K562 (cell line): ENCODE measurements at regions not wholly inside any gene's neighbourhood (a gene's known extent, or its start where the extent isn't known, plus 50 kb on each side); places are given as distances from the start of the nearest gene placed in this dataset.

Experiments used
- ATF2 ChIP-seq: sonication (generic); formaldehyde crosslinking; IDR thresholded peaks from 2 replicates; pipeline ENCODE4 v1.8.1; 2022; ENCODE audit warnings: missing genetic modification reagents
- BDP1 ChIP-seq: IDR thresholded peaks from 3 replicates; pipeline ENCODE4 v1.6.1; 2011; ENCODE audit not compliant: insufficient read length, insufficient read depth
- CTCFL ChIP-seq: IDR thresholded peaks from 2 replicates; pipeline ENCODE4 v1.6.1; 2011; ENCODE audit warnings: borderline replicate concordance, low read depth, mild to moderate bottlenecking, moderate library complexity, low read length; ENCODE audit not compliant: insufficient read depth, poor library complexity, severe bottlenecking
- DDX20 ChIP-seq: fragments of 450-650 bp; IDR thresholded peaks from 2 replicates; pipeline ENCODE4 v1.6.1; 2016; ENCODE audit warnings: missing genetic modification characterization, low read depth, mild to moderate bottlenecking, missing compliant biosample characterization, moderate library complexity
- ERF ChIP-seq: fragments of 450-650 bp; formaldehyde crosslinking; IDR thresholded peaks from 2 replicates; pipeline ENCODE4 v1.4.0; 2020; ENCODE audit warnings: mild to moderate bottlenecking, mixed read lengths
- MXD1 ChIP-seq: fragments of 250-450 bp; sonication (Bioruptor Pico); IDR thresholded peaks from 2 replicates; pipeline ENCODE4 v1.8.0; 2021; ENCODE audit warnings: borderline replicate concordance, mild to moderate bottlenecking, moderate library complexity; ENCODE audit not compliant: poor library complexity, severe bottlenecking
- NR1H2 ChIP-seq: sonication (generic); formaldehyde crosslinking; IDR thresholded peaks from 2 replicates; pipeline ENCODE4 v1.4.0; 2020; ENCODE audit warnings: mild to moderate bottlenecking, missing genetic modification reagents
- POLR2G ChIP-seq: fragments of 200-400 bp; formaldehyde crosslinking; IDR thresholded peaks from 2 replicates; pipeline ENCODE4 v1.6.1; 2017; ENCODE audit warnings: low read depth, mild to moderate bottlenecking, antibody characterized with exemption, low read length, moderate library complexity
- SIN3B ChIP-seq: fragments of 450-650 bp; IDR thresholded peaks from 2 replicates; pipeline ENCODE4 v1.6.1; 2017; ENCODE audit warnings: low read depth, mild to moderate bottlenecking, moderate library complexity
- SMAD3 ChIP-seq: fragments of 450-650 bp; formaldehyde crosslinking; conservative IDR thresholded peaks from 2 replicates; pipeline ENCODE4 v1.4.0; 2020; ENCODE audit warnings: mild to moderate bottlenecking
- SMARCE1 ChIP-seq: fragments of 450-650 bp; IDR thresholded peaks from 2 replicates; pipeline ENCODE4 v1.7.1; 2016; ENCODE audit warnings: mild to moderate bottlenecking
- TCF7L2 ChIP-seq: fragments of 150-350 bp; IDR thresholded peaks from 2 replicates; pipeline ENCODE4 v1.6.1; 2016; ENCODE audit warnings: low read depth, mild to moderate bottlenecking, low read length, moderate library complexity
- TFAP4 ChIP-seq: sonication (generic); formaldehyde crosslinking; IDR thresholded peaks from 2 replicates; pipeline ENCODE4 v1.8.0; 2022; ENCODE audit warnings: missing genetic modification reagents, mild to moderate bottlenecking, moderate library complexity, borderline replicate concordance
- ZBTB17 ChIP-seq: fragments of 450-650 bp; formaldehyde crosslinking; IDR thresholded peaks from 2 replicates; pipeline ENCODE4 v1.4.0; 2020; ENCODE audit warnings: mild to moderate bottlenecking
- ZBTB2 ChIP-seq: fragments of 450-650 bp; IDR thresholded peaks from 2 replicates; pipeline ENCODE4 v1.6.1; 2016; ENCODE audit warnings: antibody characterized with exemption
- ZBTB7A ChIP-seq: IDR thresholded peaks from 2 replicates; pipeline ENCODE4 v1.6.1; 2011; ENCODE audit warnings: low read depth, mild to moderate bottlenecking, low read length, moderate library complexity, borderline replicate concordance; ENCODE audit not compliant: control insufficient read depth
- ZNF24 ChIP-seq: fragments of 450-650 bp; IDR thresholded peaks from 2 replicates; pipeline ENCODE4 v1.6.1; 2016
- ZNF395 ChIP-seq: fragments of 200-800 bp; sonication (Bioruptor generic); IDR thresholded peaks from 2 replicates; pipeline ENCODE4 v1.6.1; 2017; ENCODE audit warnings: missing genetic modification characterization, missing compliant biosample characterization
- ZNF655 ChIP-seq: fragments of 250-450 bp; sonication (Bioruptor Pico); IDR thresholded peaks from 2 replicates; pipeline ENCODE4 v1.5.0; 2021

- TF ChIP-seq ATF2 (CRISPR knock-in tag), result no peak
- TF ChIP-seq TCF7L2, result no peak
- TF ChIP-seq TFAP4 (CRISPR knock-in tag), result no peak
- TF ChIP-seq DDX20 (tag), result peak; percentile 90
- no peak for TF ChIP-seq BDP1
- no peak for TF ChIP-seq CTCFL
- TF ChIP-seq POLR2G, result no peak
- TF ChIP-seq ZBTB2, result no peak
- TF ChIP-seq ZNF655 (CRISPR knock-in tag), result no peak
- no peak for TF ChIP-seq SIN3B
- 0 out of 2 replicates have a peak, but pooled peaks have one; percentile 25 for TF ChIP-seq SMAD3 (CRISPR knock-in tag)
- no peak for TF ChIP-seq ZBTB7A
- TF ChIP-seq ERF (CRISPR knock-in tag), result no peak
- TF ChIP-seq SMARCE1, result no peak
- TF ChIP-seq ZNF24, result no peak
- no peak for TF ChIP-seq NR1H2 (CRISPR knock-in tag)
- TF ChIP-seq ZNF395 (CRISPR knock-in tag), result peak; percentile 61; the same call in 1 of the 2 replicates
- TF ChIP-seq MXD1 (CRISPR knock-in tag), result no peak
- no peak for TF ChIP-seq ZBTB17 (CRISPR knock-in tag)
These were observed 76.6 kb upstream of the PIAS1 start (continued) for GRCh38 chr15:67977414-67978089.
